ENCODE measurements at regions not wholly inside any gene's neighbourhood (a gene's known extent, or its start where the extent isn't known, plus 50 kb on each side); places are given as distances from the start of the nearest gene placed in this dataset.

DNA sequence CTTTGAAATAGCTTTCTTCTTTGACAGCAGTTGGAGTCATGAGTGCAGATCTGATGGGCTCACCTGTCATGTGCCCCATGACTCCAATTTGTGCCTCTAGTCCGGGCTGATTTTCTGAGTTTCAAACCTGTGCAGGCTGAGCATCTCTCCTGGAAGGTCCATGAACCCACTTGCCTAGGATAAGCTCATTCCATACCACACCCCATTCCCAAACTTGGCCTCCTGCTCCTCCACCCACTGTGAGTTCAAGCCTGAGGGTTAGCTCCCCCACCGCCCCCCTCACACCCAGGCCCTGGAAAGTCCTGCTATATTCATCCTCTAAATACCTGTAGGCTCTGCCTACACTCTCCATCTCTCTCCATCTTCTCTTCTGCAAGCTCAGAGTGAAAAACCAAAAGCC is 126.8 kb upstream of the VRK1 start:
- H3K27ac ChIP-seq, result no peak overlapping the region
- TF ChIP-seq ZFX (IDR thresholded peaks at IDR 0.05; ENCODE audit: borderline replicate concordance), result no peak
- TF ChIP-seq, protein P1, sequence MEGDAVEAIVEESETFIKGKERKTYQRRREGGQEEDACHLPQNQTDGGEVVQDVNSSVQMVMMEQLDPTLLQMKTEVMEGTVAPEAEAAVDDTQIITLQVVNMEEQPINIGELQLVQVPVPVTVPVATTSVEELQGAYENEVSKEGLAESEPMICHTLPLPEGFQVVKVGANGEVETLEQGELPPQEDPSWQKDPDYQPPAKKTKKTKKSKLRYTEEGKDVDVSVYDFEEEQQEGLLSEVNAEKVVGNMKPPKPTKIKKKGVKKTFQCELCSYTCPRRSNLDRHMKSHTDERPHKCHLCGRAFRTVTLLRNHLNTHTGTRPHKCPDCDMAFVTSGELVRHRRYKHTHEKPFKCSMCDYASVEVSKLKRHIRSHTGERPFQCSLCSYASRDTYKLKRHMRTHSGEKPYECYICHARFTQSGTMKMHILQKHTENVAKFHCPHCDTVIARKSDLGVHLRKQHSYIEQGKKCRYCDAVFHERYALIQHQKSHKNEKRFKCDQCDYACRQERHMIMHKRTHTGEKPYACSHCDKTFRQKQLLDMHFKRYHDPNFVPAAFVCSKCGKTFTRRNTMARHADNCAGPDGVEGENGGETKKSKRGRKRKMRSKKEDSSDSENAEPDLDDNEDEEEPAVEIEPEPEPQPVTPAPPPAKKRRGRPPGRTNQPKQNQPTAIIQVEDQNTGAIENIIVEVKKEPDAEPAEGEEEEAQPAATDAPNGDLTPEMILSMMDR (IDR thresholded peaks at IDR 0.05), result no peak

DNA sequence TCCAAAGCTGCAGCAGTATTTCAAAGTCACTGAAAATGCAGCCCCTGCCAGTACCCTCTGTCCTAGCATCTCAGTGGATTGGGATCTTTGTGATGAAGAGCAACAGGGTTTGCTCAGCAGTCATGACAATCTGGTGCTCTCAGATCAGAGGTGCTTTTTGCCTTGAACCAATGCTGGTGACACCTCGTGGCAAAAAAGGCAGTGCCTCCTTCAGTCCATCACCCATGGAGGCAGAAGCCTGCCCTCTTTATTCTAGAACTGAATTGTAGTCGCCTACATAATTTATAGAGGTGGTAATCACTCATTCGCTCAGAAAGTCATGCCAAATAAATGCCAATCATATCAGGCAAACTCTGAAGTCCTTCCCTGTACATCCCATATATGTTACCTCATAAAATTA is 126.0 kb upstream of the VRK1 start:
- TF ChIP-seq, protein P1 (IDR thresholded peaks at IDR 0.05), result no peak
- TF ChIP-seq ZFX (IDR thresholded peaks at IDR 0.05; ENCODE audit: borderline replicate concordance), result no peak
- H3K27ac ChIP-seq, result no peak overlapping the region

DNA sequence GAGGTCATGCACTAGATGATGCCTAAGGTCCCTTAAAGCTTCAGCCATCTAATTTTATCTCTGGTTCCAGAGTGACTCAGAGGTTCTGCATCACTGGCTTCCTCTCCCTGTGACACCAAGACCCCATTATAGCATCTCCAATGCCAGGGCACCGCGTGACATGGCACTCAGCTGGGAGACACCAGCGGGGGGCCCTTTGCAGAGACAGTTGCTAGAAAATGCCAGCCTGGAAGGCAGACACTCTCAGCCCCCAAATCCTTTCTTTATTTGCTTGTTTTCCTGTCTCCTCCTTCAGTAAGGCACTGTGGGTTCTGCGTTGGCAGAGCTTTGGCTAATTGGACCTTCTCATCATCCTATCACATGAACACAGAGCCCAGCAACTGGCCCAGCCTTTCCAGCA is 123.5 kb upstream of the VRK1 start:
- no peak for TF ChIP-seq ZFX (IDR thresholded peaks at IDR 0.05; ENCODE audit: borderline replicate concordance)
- H3K27ac ChIP-seq, result no peak overlapping the region

DNA sequence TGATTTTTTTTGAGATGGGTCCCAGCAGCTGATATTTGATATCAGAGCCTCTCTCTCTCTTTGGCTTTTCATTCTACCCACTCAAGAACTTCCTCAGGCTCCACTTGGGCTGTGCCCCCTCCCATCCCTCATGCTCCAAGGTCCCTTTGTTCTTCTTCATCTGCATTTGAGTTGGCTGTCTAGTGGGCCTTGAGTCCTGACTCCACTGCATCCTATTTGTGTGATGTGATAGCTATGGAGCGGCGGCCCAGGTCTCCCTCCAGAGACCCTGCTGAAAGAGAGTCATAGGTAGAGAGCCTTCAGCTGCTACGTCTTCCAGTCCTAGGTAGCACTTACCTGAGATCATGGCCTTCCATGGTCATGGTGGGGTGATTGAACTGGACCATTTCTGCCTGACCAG is 123.1 kb upstream of the VRK1 start:
- no peak overlapping the region for H3K27ac ChIP-seq
- TF ChIP-seq ZFX (IDR thresholded peaks at IDR 0.05; ENCODE audit: borderline replicate concordance), result no peak
- TF ChIP-seq, protein P1 (IDR thresholded peaks at IDR 0.05), result no peak

DNA sequence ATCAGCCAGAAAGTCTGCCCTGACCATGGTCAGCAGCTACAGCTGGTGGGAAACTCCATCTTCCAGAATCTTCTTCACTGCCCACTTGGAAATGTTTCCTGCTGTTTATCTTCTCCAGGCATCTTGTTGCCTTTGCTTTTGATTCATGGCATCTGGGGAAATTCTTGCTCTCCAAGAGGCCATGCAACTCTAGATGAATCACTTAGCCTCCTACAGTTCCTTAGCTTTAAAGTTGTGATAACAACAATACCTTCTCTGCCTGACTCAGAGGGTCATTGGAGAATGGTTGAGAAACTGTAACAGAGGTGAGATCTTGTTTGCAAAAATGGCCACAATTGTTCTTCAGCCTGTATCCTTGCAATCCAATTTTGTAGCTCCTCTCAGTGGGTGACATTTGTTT is 121.0 kb upstream of the VRK1 start:
- H3K27ac ChIP-seq, result no peak overlapping the region
- no peak for TF ChIP-seq ZFX (IDR thresholded peaks at IDR 0.05; ENCODE audit: borderline replicate concordance)
- TF ChIP-seq, protein P1 (IDR thresholded peaks at IDR 0.05), result no peak

DNA sequence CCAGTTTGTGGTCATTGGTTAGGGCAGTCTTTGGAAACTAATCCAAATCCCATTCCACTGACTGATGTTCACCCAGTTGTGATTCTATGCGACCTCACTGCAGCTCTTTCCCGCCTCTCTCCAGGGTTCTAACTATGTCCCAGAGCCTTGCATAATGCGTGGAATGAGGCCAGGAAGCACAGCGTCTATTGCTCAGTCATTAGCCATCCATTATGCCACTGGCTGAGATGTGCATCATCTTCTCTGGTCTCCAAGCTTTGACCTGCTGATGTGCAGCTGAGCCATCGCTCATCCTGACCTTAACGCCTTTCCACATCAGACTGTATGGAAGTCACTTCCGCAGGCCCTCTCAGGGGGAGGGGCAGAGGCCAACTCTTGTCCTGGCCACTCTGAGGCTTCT is 115.4 kb upstream of the VRK1 start:
- TF ChIP-seq, protein P1 (IDR thresholded peaks at IDR 0.05), result no peak
- no peak overlapping the region for H3K27ac ChIP-seq

DNA sequence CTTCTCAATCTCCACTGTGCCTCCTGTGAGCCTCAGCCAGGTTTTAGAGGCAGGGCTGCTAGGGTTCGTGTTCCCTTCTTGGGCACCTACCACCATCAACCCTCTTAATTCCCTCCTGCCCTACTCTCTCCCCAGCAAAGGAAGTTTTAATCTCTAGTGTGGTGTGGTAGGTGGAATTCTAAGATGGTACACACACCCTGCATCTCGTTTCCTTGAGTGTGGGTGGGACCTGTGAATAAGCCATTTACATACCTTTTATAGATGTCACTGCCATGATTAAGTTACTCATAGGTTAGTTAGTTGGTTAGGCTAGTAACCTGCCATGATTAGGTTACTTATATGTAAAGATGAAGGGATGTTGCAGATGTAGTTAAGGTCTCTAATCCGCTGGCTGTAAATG is 114.8 kb upstream of the VRK1 start:
- no peak for TF ChIP-seq ZFX (IDR thresholded peaks at IDR 0.05; ENCODE audit: borderline replicate concordance)
- TF ChIP-seq, protein P1 (IDR thresholded peaks at IDR 0.05), result no peak
- no peak overlapping the region for H3K27ac ChIP-seq

DNA sequence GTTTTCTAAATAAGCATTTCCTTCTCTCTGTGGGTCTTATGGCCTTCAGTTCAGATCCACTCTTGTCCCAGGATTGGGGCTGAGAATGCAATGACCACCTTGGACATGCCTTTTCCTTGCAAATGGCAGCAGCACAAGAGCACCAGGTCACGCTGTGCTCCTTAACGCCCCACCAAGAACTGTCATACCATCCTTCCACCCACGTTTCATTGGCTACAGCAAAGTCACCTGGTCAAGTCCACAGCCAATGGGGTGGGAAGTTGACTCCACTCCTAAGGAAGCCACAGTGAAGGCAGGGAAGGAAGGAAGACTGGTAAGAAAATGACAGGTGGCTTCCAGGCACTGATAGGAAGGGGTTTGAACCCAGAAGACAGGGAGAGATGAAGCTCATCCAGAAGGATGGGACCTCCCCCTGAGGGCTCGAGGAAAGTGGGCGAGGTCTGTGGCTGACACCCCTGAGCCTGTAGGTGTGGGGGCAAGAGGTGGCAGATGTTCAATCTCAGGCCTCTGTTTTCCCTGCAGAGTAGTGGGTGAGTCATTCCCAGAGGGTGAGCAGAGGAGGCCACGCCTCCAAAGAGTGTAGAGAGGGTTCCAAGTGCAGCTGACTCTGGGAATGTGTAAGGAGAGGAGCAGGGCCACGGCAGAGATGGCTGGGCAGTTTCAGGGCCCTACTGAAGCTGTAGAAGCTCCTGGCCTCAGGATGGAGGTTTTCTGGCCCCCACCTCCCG is 113.5 kb upstream of the VRK1 start:
- TF ChIP-seq, protein P1 (IDR thresholded peaks at IDR 0.05), result no peak
- no peak for TF ChIP-seq ZFX (IDR thresholded peaks at IDR 0.05; ENCODE audit: borderline replicate concordance)

More for the DNA sequence above, 113.5 kb upstream of the VRK1 start:
- H3K27ac ChIP-seq, result no peak overlapping the region

All from 22Rv1 (cell line).